Body of pancreas (tissue), 4 donors: ENCODE measurements at regions not wholly inside any gene's neighbourhood (a gene's known extent, or its start where the extent isn't known, plus 50 kb on each side); places are given as distances from the start of the nearest gene placed in this dataset.

ENCODE experiments used
- ATAC-seq: fragments of 150-250 bp; one replicate; pipeline ENCODE4 v1.9.1; 2016
- DNase-seq, 4 donors: peaks; one replicate each; pipeline ENCODE4 v3.0.0-alpha.2; 2019
- H3K27ac ChIP-seq, 4 donors: fragments of 200-600 bp; sonication (generic); 1 replicate in 3 of 4; 2 replicates in 1 of 4; pipeline versions ENCODE4 v1.5.1 to v1.6.1; 2016 to 2019; ENCODE audit warnings: mild to moderate bottlenecking in 1 of 4, mixed read lengths in 1 of 4, moderate library complexity in 1 of 4
- H3K27me3 ChIP-seq, 2 donors: fragments of 200-600 bp; sonication (generic); one replicate each; pipeline ENCODE4 v1.6.0; 2016; ENCODE audit warnings: mild to moderate bottlenecking in 1 of 2
- H3K36me3 ChIP-seq, 2 donors: fragments of 200-600 bp; sonication (generic); replicated peaks in 1 of 2; 2 replicates each; pipeline ENCODE4 v1.5.1; 2016; ENCODE audit warnings: low read depth in 2 of 2; ENCODE audit not compliant: insufficient read depth in 1 of 2
- H3K4me1 ChIP-seq: fragments of 200-600 bp; sonication (generic); one replicate; pipeline ENCODE4 v1.6.0; 2016
- H3K4me3 ChIP-seq, 2 donors: fragments of 200-600 bp; sonication (generic); 1 replicate in 1 of 2; 2 replicates in 1 of 2; pipeline ENCODE4 v1.5.1; 2016 to 2019
- H3K9me3 ChIP-seq, 3 donors: fragments of 200-600 bp; sonication (generic); 1 replicate in 2 of 3; 2 replicates in 1 of 3; pipeline ENCODE4 v1.5.1; 2016
- CTCF ChIP-seq, 7 experiments: fragments of 450-650 bp in 4 of 7; fragments of 200-600 bp in 3 of 7; sonication (generic) in 3 of 7; IDR thresholded peaks; one replicate each; pipeline ENCODE4 v1.5.1; 2016 to 2019; ENCODE audit warnings: antibody characterized with exemption in 7 of 7
- POLR2A ChIP-seq, 3 donors: fragments of 450-650 bp; IDR thresholded peaks; one replicate each; pipeline ENCODE4 v1.6.1; 2016; ENCODE audit warnings: antibody characterized with exemption in 3 of 3, mild to moderate bottlenecking in 2 of 3
- WGBS, 2 donors: methylation state at CpG; one replicate each; pipeline ENCODE4 v1.1.5; 2017; 5-methylcytosine and 5-hydroxymethylcytosine counted together
- intact Hi-C: fragments of 100-400 bp; cut with DNase I; formaldehyde crosslinking; loops from one replicate; pipeline ENCODE4 v1.15.1; 2023

- WGBS, 2 donors, result 51 to 62% methylated on average over 2 to 3 of the region's 3 CpGs
- intact Hi-C loops, result no loop called here
- Histone ChIP-seq H3K36me3 (no peaks in the 10 kb centered on the region), H3K4me3 (no peak overlapping the region), H3K9me3 (peaks cover 0 to 7% (median 0%) of the 10 kb centered on the region in 3 donors), H3K4me1 (no peaks in the 10 kb centered on the region), H3K27me3 (no peaks in the 10 kb centered on the region), H3K27ac (no peak overlapping the region)
- ATAC-seq, result no peak
- DNase-seq, result no peak
- TF ChIP-seq POLR2A (IDR thresholded peaks at IDR 0.05), result no peak
- TF ChIP-seq CTCF (IDR thresholded peaks at IDR 0.05), result no peak
These were observed 424.5 kb downstream of the HTR1B start for GRCh38 chr6:77038807-77039206.

GRCh38 chr6:77037439-77037838 is 425.9 kb downstream of the HTR1B start:
- intact Hi-C loops, result no loop called here
- no peak for DNase-seq
- Histone ChIP-seq H3K4me3 (no peak overlapping the region), H3K4me1 (no peaks in the 10 kb centered on the region), H3K36me3 (no peaks in the 10 kb centered on the region), H3K27ac (no peak overlapping the region), H3K27me3 (no peaks in the 10 kb centered on the region), H3K9me3 (peaks cover 0 to 7% (median 0%) of the 10 kb centered on the region in 3 donors)
- 95 to 100% methylated on average over 1 of the region's 1 CpG for WGBS, 2 donors
- no peak for ATAC-seq
- TF ChIP-seq POLR2A (IDR thresholded peaks at IDR 0.05) (no peak), CTCF (IDR thresholded peaks at IDR 0.05) (no peak)

- intact Hi-C loops, result no loop called here
- TF ChIP-seq CTCF (IDR thresholded peaks at IDR 0.05) (no peak), POLR2A (IDR thresholded peaks at IDR 0.05) (no peak)
- WGBS, 2 donors, result 77 to 85% methylated on average over 4 of the region's 4 CpGs
These were observed 426.9 kb downstream of the HTR1B start for GRCh38 chr6:77036400-77036799.

GRCh38 chr6:77034161-77034560 is 429.1 kb downstream of the HTR1B start:
- intact Hi-C loops, result no loop called here
- ATAC-seq, result no peak
- 32 to 35% methylated on average over 5 of the region's 5 CpGs for WGBS, 2 donors
- Histone ChIP-seq H3K36me3 (no peaks in the 10 kb centered on the region), H3K4me3 (no peak overlapping the region), H3K9me3 (peaks cover 0 to 7% (median 0%) of the 10 kb centered on the region in 3 donors), H3K27me3 (no peaks in the 10 kb centered on the region), H3K27ac (no peak overlapping the region), H3K4me1 (no peaks in the 10 kb centered on the region)
- no peak for TF ChIP-seq POLR2A (IDR thresholded peaks at IDR 0.05)
- TF ChIP-seq CTCF (IDR thresholded peaks at IDR 0.05), result no peak
- DNase-seq, result no peak

More at GRCh38 chr6:77036400-77036799, 426.9 kb downstream of the HTR1B start:
- ATAC-seq, result no peak
- H3K4me3 ChIP-seq, result no peak overlapping the region
- peaks cover 0 to 7% (median 0%) of the 10 kb centered on the region in 3 donors for H3K9me3 ChIP-seq
- H3K27ac ChIP-seq, result no peak overlapping the region
- H3K36me3 ChIP-seq, result no peaks in the 10 kb centered on the region
- H3K27me3 ChIP-seq, result no peaks in the 10 kb centered on the region
- H3K4me1 ChIP-seq, result no peaks in the 10 kb centered on the region
- DNase-seq, result no peak

- H3K9me3 ChIP-seq, result no peaks in the 10 kb centered on the region
- H3K36me3 ChIP-seq, result no peaks in the 10 kb centered on the region
- H3K4me1 ChIP-seq, result no peaks in the 10 kb centered on the region
- H3K4me3 ChIP-seq, result no peak overlapping the region
- intact Hi-C loops, result no loop called here
- 61 to 72% methylated on average over 7 of the region's 7 CpGs for WGBS, 2 donors
- no peak for DNase-seq
- no peak for ATAC-seq
- no peaks in the 10 kb centered on the region for H3K27me3 ChIP-seq
- H3K27ac ChIP-seq, result no peak overlapping the region
- TF ChIP-seq POLR2A (IDR thresholded peaks at IDR 0.05) (no peak), CTCF (IDR thresholded peaks at IDR 0.05) (no peak)
These were observed 432.2 kb downstream of the HTR1B start for GRCh38 chr6:77030929-77031674.
